ENCODE measurements at regions not wholly inside any gene's neighbourhood (a gene's known extent, or its start where the extent isn't known, plus 50 kb on each side); places are given as distances from the start of the nearest gene placed in this dataset.
"Not testable (repeated sequence)": the region's sequence is repeated elsewhere in the genome, so short reads cannot be mapped to it uniquely, and the experiment has no call there.

GRCh38 chr12:86945685-86946196 lies 689.5 kb upstream of the MGAT4C start:
- no peaks in the 10 kb centered on the region for H3K27me3 Mint-ChIP-seq
- intact Hi-C loops (cut with micrococcal nuclease), result no loop called here
- Histone ChIP-seq H3K9me3 (ENCODE audit: control extremely low read depth in 1 of 3, control insufficient read depth in 2 of 3, insufficient read depth in 1 of 3, low read length in 2 of 3) (no peaks in the 10 kb centered on the region), H3K36me3 (replicated peaks in 1 of 2; ENCODE audit: control extremely low read depth in 1 of 2, control insufficient read depth in 1 of 2, extremely low read depth in 1 of 2, insufficient read depth in 2 of 2, low read length in 1 of 2) (no peaks in the 10 kb centered on the region), H3K9ac (ENCODE audit: low read length) (no peak overlapping the region), H4K20me1 (ENCODE audit: control insufficient read depth, insufficient read depth, low read length, poor library complexity, severe bottlenecking) (no peaks in the 10 kb centered on the region), H3K4me2 (replicated peaks; ENCODE audit: low read depth, low read length, poor library complexity, severe bottlenecking) (no peak overlapping the region), H3K4me1 (ENCODE audit: control insufficient read depth in 2 of 2, insufficient read depth in 2 of 2, low read length in 2 of 2) (no peaks in the 10 kb centered on the region), H3K27ac (ENCODE audit: low read length in 2 of 2) (no peak overlapping the region), H3K27me3 (replicated peaks in 1 of 4; ENCODE audit: control extremely low read depth in 1 of 4, control insufficient read depth in 3 of 4, insufficient read depth in 4 of 4, low read length in 3 of 4) (no peaks in the 10 kb centered on the region), H3K4me3 (ENCODE audit: control extremely low read depth in 1 of 5, extremely low read depth in 1 of 5, insufficient read depth in 1 of 5, low read depth in 2 of 5, low read length in 4 of 5) (no peak overlapping the region), H2AFZ (ENCODE audit: insufficient read depth, low read depth, low read length, poor library complexity, severe bottlenecking) (no peak overlapping the region), H3K79me2 (ENCODE audit: control insufficient read depth, insufficient read depth, low read length) (no peaks in the 10 kb centered on the region)
- POLR2A ChIA-PET, result no interaction called here
- no peak for ATAC-seq (ENCODE audit: low read depth)
- no peaks in the 10 kb centered on the region for H3K4me1 Mint-ChIP-seq
- H3K4me3 Mint-ChIP-seq, result no peak overlapping the region
- TF ChIP-seq CTCF (IDR thresholded peaks at IDR 0.05), result no peak
- no peak for DNase-seq
- WGBS (ENCODE audit: insufficient coverage), result no CpG with 5 or more reads among the region's 1 CpG
- no peaks in the 10 kb centered on the region for H3K9me3 Mint-ChIP-seq (ENCODE audit: insufficient read depth)
- CTCF ChIA-PET, result no interaction called here
- no peak overlapping the region for H3K27ac Mint-ChIP-seq

DNA sequence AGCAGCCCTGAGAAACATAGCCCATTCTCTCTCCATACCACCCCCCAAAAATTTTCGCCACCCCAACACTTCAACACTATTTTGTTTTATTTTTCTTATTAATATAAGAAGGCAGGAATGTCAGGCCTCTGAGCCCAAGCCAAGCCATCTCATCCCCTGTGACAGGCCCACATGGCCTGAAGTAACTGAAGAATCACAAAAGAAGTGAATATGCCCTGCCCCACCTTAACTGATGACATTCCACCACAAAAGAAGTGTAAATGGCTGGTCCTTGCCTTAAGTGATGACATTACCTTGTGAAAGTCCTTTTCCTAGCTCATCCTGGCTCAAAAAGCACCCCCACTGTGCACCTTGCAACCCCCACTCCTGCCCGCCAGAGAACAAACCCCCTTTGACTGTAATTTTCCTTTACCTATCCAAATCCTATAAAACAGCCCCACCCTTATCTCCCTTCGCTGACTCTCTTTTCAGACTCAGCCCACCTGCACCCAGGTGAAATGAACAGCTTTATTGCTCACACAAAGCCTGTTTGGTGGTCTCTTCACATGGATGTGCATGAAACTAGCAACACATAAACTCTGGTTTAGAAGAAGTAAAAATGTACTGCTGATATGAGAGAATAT lies 688.1 kb upstream of the MGAT4C start:
- POLR2A ChIA-PET; H3K4me3 ChIP-seq (ENCODE audit: control extremely low read depth in 1 of 5, extremely low read depth in 1 of 5, insufficient read depth in 1 of 5, low read depth in 2 of 5, low read length in 4 of 5); H3K79me2 ChIP-seq (ENCODE audit: control insufficient read depth, insufficient read depth, low read length); H3K27ac ChIP-seq (ENCODE audit: low read length in 2 of 2); H3K4me1 Mint-ChIP-seq; H3K27me3 ChIP-seq (replicated peaks in 1 of 4; ENCODE audit: control extremely low read depth in 1 of 4, control insufficient read depth in 3 of 4, insufficient read depth in 4 of 4, low read length in 3 of 4); H3K36me3 ChIP-seq (replicated peaks in 1 of 2; ENCODE audit: control extremely low read depth in 1 of 2, control insufficient read depth in 1 of 2, extremely low read depth in 1 of 2, insufficient read depth in 2 of 2, low read length in 1 of 2); H3K9me3 Mint-ChIP-seq (ENCODE audit: insufficient read depth); H3K9ac ChIP-seq (ENCODE audit: low read length); H3K4me3 Mint-ChIP-seq; H2AFZ ChIP-seq (ENCODE audit: insufficient read depth, low read depth, low read length, poor library complexity, severe bottlenecking); DNase-seq; H3K27ac Mint-ChIP-seq; CTCF ChIA-PET; intact Hi-C loops (cut with micrococcal nuclease); H3K9me3 ChIP-seq (ENCODE audit: control extremely low read depth in 1 of 3, control insufficient read depth in 2 of 3, insufficient read depth in 1 of 3, low read length in 2 of 3); H3K4me2 ChIP-seq (replicated peaks; ENCODE audit: low read depth, low read length, poor library complexity, severe bottlenecking); H4K20me1 ChIP-seq (ENCODE audit: control insufficient read depth, insufficient read depth, low read length, poor library complexity, severe bottlenecking); H3K27me3 Mint-ChIP-seq; H3K4me1 ChIP-seq (ENCODE audit: control insufficient read depth in 2 of 2, insufficient read depth in 2 of 2, low read length in 2 of 2); ATAC-seq (ENCODE audit: low read depth): not testable (repeated sequence)
- 100% methylated on average over 1 of the region's 3 CpGs for WGBS (ENCODE audit: insufficient coverage)

All from B cell (primary cell).